Fibroblast of lung (primary cell): ENCODE measurements at regions not wholly inside any gene's neighbourhood (a gene's known extent, or its start where the extent isn't known, plus 50 kb on each side); places are given as distances from the start of the nearest gene placed in this dataset.

Experiments
- CTCF ChIP-seq, 2 donors: IDR thresholded peaks in 1 of 2; conservative IDR thresholded peaks in 1 of 2; 1 replicate in 1 of 2; 2 replicates in 1 of 2; pipeline ENCODE4 v1.5.1; 2011 to 2012; ENCODE audit warnings: low read length in 2 of 2, control low read depth in 1 of 2, inconsistent platforms in 1 of 2, low read depth in 1 of 2, mild to moderate bottlenecking in 1 of 2
- EZH2 ChIP-seq: IDR thresholded peaks from 2 replicates; pipeline ENCODE4 v1.5.1; 2012; ENCODE audit warnings: low read length, control low read depth, mild to moderate bottlenecking; ENCODE audit errors: missing control alignments

- TF ChIP-seq EZH2 (no peak), CTCF (conservative IDR thresholded peaks at IDR 0.05 in 1 of 2, IDR thresholded peaks at IDR 0.05 in 1 of 2; ENCODE audit: low read depth in 1 of 2, low read length in 2 of 2) (no peak)
Measured at GRCh38 chr12:87671757-87672156, 357.4 kb downstream of the C12orf50 start.
